DND-41 (cell line): ENCODE measurements at regions not wholly inside any gene's neighbourhood (a gene's known extent, or its start where the extent isn't known, plus 50 kb on each side); places are given as distances from the start of the nearest gene placed in this dataset.

Experiments
- ATAC-seq: fragments of 200-7000 bp; cut with Tn5 transposase; 3 replicates; pipeline ENCODE4 v1.9.1; 2021; ENCODE audit warnings: low read depth; ENCODE audit not compliant: insufficient read depth
- DNase-seq: peaks from one replicate; pipeline ENCODE4 v3.0.0-alpha.2; 2020
- H2AFZ ChIP-seq: 2 replicates; pipeline ENCODE4 v1.6.0; 2012; ENCODE audit warnings: low read depth, low read length
- H3K27ac ChIP-seq: 2 replicates; pipeline ENCODE4 v1.5.1; 2012; ENCODE audit warnings: low read length, inconsistent platforms
- H3K27me3 ChIP-seq: fragments of 200-600 bp; sonication (generic); 2 replicates; pipeline ENCODE4 v1.6.0; 2012; ENCODE audit warnings: low read length, mild to moderate bottlenecking, inconsistent platforms; ENCODE audit not compliant: insufficient read depth, poor library complexity
- H3K36me3 ChIP-seq: 2 replicates; pipeline ENCODE4 v1.5.1; 2012; ENCODE audit warnings: low read length, inconsistent platforms; ENCODE audit not compliant: insufficient read depth
- H3K4me1 ChIP-seq: 2 replicates; pipeline ENCODE4 v1.5.1; 2012; ENCODE audit warnings: mild to moderate bottlenecking, low read length; ENCODE audit not compliant: insufficient read depth
- H3K4me2 ChIP-seq: 2 replicates; pipeline ENCODE4 v1.6.0; 2012; ENCODE audit warnings: mild to moderate bottlenecking, moderate library complexity, low read length, inconsistent platforms; ENCODE audit not compliant: insufficient read depth
- H3K4me3 ChIP-seq, 2 experiments: fragments of 200-600 bp in 1 of 2; shearing (Covaris generic) in 1 of 2; 2 replicates each; pipeline ENCODE4 v1.5.1; 2012 to 2016; ENCODE audit warnings: inconsistent platforms in 2 of 2, low read length in 2 of 2, mild to moderate bottlenecking in 2 of 2, low read depth in 1 of 2, moderate library complexity in 1 of 2
- H3K79me2 ChIP-seq: 2 replicates; pipeline ENCODE4 v1.6.0; 2012; ENCODE audit warnings: low read length, inconsistent platforms; ENCODE audit not compliant: insufficient read depth
- H3K9ac ChIP-seq: 2 replicates; pipeline ENCODE4 v1.6.0; 2012; ENCODE audit warnings: low read depth, mild to moderate bottlenecking, inconsistent platforms, low read length, moderate library complexity
- H3K9me3 ChIP-seq: 2 replicates; pipeline ENCODE4 v1.5.1; 2012; ENCODE audit warnings: low read length, moderate library complexity, mild to moderate bottlenecking, inconsistent platforms; ENCODE audit not compliant: insufficient read depth, severe bottlenecking
- H4K20me1 ChIP-seq: 2 replicates; pipeline ENCODE4 v1.6.0; 2012; ENCODE audit warnings: low read length; ENCODE audit not compliant: insufficient read depth
- EZH2 ChIP-seq: IDR thresholded peaks from 3 replicates; pipeline ENCODE4 v1.6.1; 2012; ENCODE audit warnings: borderline replicate concordance, low read depth, mild to moderate bottlenecking, moderate library complexity, low read length, inconsistent platforms; ENCODE audit not compliant: severe bottlenecking
- TF ChIP-seq, protein P1 (sequence below): IDR thresholded peaks from 2 replicates; pipeline ENCODE4 v1.5.1; 2012; ENCODE audit warnings: borderline replicate concordance, low read length, moderate library complexity, mild to moderate bottlenecking; ENCODE audit not compliant: poor library complexity, severe bottlenecking; ENCODE audit errors: extremely low read depth

- Histone ChIP-seq H4K20me1 (no peaks in the 10 kb centered on the region), H3K4me2 (no peak overlapping the region), H3K4me3 (no peak overlapping the region), H3K79me2 (no peaks in the 10 kb centered on the region), H3K9me3 (no peaks in the 10 kb centered on the region), H2AFZ (no peak overlapping the region), H3K9ac (no peak overlapping the region), H3K4me1 (no peaks in the 10 kb centered on the region), H3K27me3 (no peaks in the 10 kb centered on the region), H3K27ac (no peak overlapping the region), H3K36me3 (no peaks in the 10 kb centered on the region)
- DNase-seq (no peak), ATAC-seq (no peak)
- TF ChIP-seq EZH2: no peak
- TF ChIP-seq, protein P1, sequence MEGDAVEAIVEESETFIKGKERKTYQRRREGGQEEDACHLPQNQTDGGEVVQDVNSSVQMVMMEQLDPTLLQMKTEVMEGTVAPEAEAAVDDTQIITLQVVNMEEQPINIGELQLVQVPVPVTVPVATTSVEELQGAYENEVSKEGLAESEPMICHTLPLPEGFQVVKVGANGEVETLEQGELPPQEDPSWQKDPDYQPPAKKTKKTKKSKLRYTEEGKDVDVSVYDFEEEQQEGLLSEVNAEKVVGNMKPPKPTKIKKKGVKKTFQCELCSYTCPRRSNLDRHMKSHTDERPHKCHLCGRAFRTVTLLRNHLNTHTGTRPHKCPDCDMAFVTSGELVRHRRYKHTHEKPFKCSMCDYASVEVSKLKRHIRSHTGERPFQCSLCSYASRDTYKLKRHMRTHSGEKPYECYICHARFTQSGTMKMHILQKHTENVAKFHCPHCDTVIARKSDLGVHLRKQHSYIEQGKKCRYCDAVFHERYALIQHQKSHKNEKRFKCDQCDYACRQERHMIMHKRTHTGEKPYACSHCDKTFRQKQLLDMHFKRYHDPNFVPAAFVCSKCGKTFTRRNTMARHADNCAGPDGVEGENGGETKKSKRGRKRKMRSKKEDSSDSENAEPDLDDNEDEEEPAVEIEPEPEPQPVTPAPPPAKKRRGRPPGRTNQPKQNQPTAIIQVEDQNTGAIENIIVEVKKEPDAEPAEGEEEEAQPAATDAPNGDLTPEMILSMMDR: no peak
These were observed 306.1 kb upstream of the WWC1 start for GRCh38 chr5:167985373-167985772.

DNA sequence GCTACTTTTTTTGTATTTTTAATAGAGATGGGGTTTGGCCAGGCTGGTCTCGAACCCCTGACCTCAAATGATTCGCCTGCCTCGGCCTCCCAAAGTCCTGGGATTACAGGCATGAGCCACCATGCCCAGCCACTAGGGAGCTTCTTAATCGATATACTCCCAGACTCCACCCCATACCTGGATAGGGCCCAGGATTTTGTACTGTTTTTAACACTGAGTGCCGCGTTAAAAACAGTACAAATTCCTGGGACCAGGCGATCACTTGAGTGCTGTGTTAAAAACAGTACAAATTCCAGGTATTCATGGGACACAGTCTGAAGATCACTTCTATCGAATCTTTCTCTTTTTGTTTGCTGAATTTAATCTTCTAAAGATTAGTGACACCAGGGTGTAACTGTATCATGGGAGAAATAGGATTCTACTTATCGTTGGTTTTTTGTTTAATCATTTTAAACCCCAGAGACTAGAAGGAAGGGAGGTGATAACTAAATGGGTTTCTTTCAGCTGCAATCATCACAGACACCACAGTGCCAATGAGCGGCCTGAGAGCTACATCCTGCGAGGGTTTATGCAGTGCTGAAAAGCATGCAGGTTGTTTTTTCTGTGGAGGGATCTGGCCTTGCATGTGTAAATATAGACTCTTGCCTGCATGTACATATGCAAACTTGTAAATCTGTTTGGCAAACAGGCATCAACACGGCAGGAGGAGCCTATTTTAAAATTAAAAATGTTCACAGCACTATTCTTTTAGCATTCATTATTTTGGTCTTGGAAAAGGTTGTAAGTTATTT lies 303.8 kb upstream of the WWC1 start:
- Histone ChIP-seq H3K27me3 (no peaks in the 10 kb centered on the region), H3K9ac (no peak overlapping the region), H4K20me1 (no peaks in the 10 kb centered on the region), H3K4me2 (no peak overlapping the region), H2AFZ (no peak overlapping the region), H3K36me3 (no peaks in the 10 kb centered on the region), H3K9me3 (no peaks in the 10 kb centered on the region), H3K4me3 (no peak overlapping the region), H3K27ac (no peak overlapping the region), H3K4me1 (no peaks in the 10 kb centered on the region), H3K79me2 (no peaks in the 10 kb centered on the region)
- ATAC-seq (no peak), DNase-seq (no peak)
- TF ChIP-seq, protein P1: no peak
- TF ChIP-seq EZH2: no peak

DNA sequence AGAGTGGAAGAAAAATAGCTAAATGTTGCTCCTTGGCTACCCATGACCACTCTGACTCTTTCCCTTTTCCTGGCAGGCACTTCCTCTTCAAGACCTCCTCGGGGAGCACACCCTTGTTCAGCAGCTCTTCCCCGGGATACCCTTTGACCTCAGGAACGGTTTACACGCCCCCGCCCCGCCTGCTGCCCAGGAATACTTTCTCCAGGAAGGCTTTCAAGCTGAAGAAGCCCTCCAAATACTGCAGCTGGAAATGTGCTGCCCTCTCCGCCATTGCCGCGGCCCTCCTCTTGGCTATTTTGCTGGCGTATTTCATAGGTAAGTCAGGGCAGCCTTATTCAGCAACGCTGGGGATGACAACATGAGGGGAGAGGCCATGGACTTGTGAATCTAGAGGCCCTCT lies 298.6 kb upstream of the WWC1 start:
- H2AFZ ChIP-seq: no peak overlapping the region
- H3K9me3 ChIP-seq: no peaks in the 10 kb centered on the region
- ATAC-seq (no peak), DNase-seq (no peak)
- no peak overlapping the region for H3K4me3 ChIP-seq
- no peaks in the 10 kb centered on the region for H3K79me2 ChIP-seq
- no peaks in the 10 kb centered on the region for H3K36me3 ChIP-seq
- no peaks in the 10 kb centered on the region for H3K4me1 ChIP-seq
- TF ChIP-seq EZH2: no peak
- TF ChIP-seq, protein P1: no peak
- no peak overlapping the region for H3K4me2 ChIP-seq
- no peak overlapping the region for H3K27ac ChIP-seq
- no peaks in the 10 kb centered on the region for H4K20me1 ChIP-seq
- H3K9ac ChIP-seq: no peak overlapping the region
- H3K27me3 ChIP-seq: no peaks in the 10 kb centered on the region
